Upper lobe of left lung (tissue), 4 donors: ENCODE measurements at regions not wholly inside any gene's neighbourhood (a gene's known extent, or its start where the extent isn't known, plus 50 kb on each side); places are given as distances from the start of the nearest gene placed in this dataset.

Experiments used
- POLR2A ChIP-seq, 4 donors: fragments of 450-650 bp; IDR thresholded peaks; one replicate each; pipeline ENCODE4 v1.5.1; 2016 to 2017; ENCODE audit warnings: antibody characterized with exemption in 4 of 4, mild to moderate bottlenecking in 2 of 4
- POLR2AphosphoS5 ChIP-seq, 2 donors: sonication (generic); formaldehyde crosslinking; IDR thresholded peaks; one replicate each; pipeline ENCODE4 v1.5.1; 2017; ENCODE audit warnings: antibody characterized with exemption in 2 of 2

DNA sequence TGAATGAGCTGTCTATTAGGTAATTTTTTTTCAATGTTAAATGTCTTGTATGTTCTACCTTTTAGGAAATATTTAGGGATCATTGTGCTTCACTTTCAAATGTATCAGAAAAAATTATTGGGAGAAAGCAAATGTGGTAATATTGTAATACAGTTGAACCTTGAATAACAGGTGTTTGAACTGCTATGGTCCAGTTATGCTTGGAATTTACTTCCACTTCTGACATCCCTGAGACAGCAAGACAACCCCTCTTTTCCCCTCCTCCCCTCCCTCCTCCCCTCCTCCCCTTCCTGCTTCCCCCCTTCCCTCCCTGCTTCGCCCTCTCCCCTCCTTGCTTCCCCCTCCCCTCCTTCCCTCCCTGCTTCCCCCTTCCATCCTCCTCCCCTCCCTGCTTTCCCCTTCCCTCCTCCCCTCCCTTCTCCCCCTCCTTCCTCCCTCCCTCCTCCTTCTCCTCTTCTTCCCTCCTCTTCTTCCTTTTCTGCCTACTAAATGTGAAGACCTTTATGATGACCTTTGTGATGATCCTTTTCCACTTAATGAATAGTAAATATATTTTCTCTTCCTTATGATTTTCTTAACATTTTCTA lies 146.6 kb downstream of the FGF1 start:
- no peak for TF ChIP-seq POLR2A (IDR thresholded peaks at IDR 0.05)
- no peak for TF ChIP-seq POLR2AphosphoS5 (IDR thresholded peaks at IDR 0.05)
